Fibroblast of lung (primary cell): ENCODE measurements at regions not wholly inside any gene's neighbourhood (a gene's known extent, or its start where the extent isn't known, plus 50 kb on each side); places are given as distances from the start of the nearest gene placed in this dataset.
A peak's percentile ranks its signal among the peaks of the same experiment; 100 is the strongest.

ENCODE experiments used
- DNase-seq, 2 donors: peaks; one replicate each; pipeline versions ENCODE4 v3.0.0 to v3.0.0-alpha.2; 2010; ENCODE audit warnings: low read depth in 2 of 2
- H2AFZ ChIP-seq: 2 replicates; pipeline ENCODE4 v1.5.1; 2012; ENCODE audit warnings: low read length, control low read depth, inconsistent platforms
- H3K27ac ChIP-seq: 2 replicates; pipeline ENCODE4 v1.5.1; 2011; ENCODE audit warnings: low read length, control low read depth; ENCODE audit not compliant: insufficient read depth
- H3K27me3 ChIP-seq: 2 replicates; pipeline ENCODE4 v1.5.1; 2011; ENCODE audit warnings: mild to moderate bottlenecking, low read length; ENCODE audit not compliant: control insufficient read depth, insufficient read depth
- H3K36me3 ChIP-seq: 2 replicates; pipeline ENCODE4 v1.5.1; 2011; ENCODE audit warnings: low read length; ENCODE audit not compliant: control insufficient read depth, insufficient read depth
- H3K4me1 ChIP-seq: 2 replicates; pipeline ENCODE4 v1.5.1; 2011; ENCODE audit warnings: low read length; ENCODE audit not compliant: control insufficient read depth, insufficient read depth; ENCODE audit errors: extremely low read depth
- H3K4me2 ChIP-seq: 2 replicates; pipeline ENCODE4 v1.5.1; 2011; ENCODE audit warnings: low read length, control low read depth; ENCODE audit not compliant: insufficient read depth; ENCODE audit errors: extremely low read depth
- H3K4me3 ChIP-seq, 4 experiments: fragments of 200-600 bp in 1 of 4; sonication (generic) in 1 of 4; replicated peaks in 1 of 4; 2 replicates each; pipeline ENCODE4 v1.5.1; 2011 to 2016; ENCODE audit warnings: low read length in 4 of 4, low read depth in 3 of 4, mild to moderate bottlenecking in 3 of 4, control low read depth in 2 of 4, inconsistent platforms in 1 of 4, mixed read lengths in 1 of 4; ENCODE audit not compliant: insufficient read depth in 1 of 4; ENCODE audit errors: control extremely low read depth in 1 of 4
- H3K79me2 ChIP-seq: 2 replicates; pipeline ENCODE4 v1.5.1; 2012; ENCODE audit warnings: mild to moderate bottlenecking, low read length, inconsistent platforms; ENCODE audit not compliant: control insufficient read depth, insufficient read depth
- H3K9ac ChIP-seq: 2 replicates; pipeline ENCODE4 v1.5.1; 2011; ENCODE audit warnings: mild to moderate bottlenecking, low read length, control low read depth; ENCODE audit not compliant: insufficient read depth
- H3K9me3 ChIP-seq: 2 replicates; pipeline ENCODE4 v1.5.1; 2012; ENCODE audit warnings: low read depth, low read length; ENCODE audit not compliant: control insufficient read depth, insufficient read depth
- H4K20me1 ChIP-seq: 2 replicates; pipeline ENCODE4 v1.5.1; 2011; ENCODE audit warnings: low read length; ENCODE audit not compliant: control insufficient read depth, insufficient read depth; ENCODE audit errors: extremely low read depth
- CTCF ChIP-seq, 2 donors: IDR thresholded peaks in 1 of 2; conservative IDR thresholded peaks in 1 of 2; 1 replicate in 1 of 2; 2 replicates in 1 of 2; pipeline ENCODE4 v1.5.1; 2011 to 2012; ENCODE audit warnings: low read length in 2 of 2, control low read depth in 1 of 2, inconsistent platforms in 1 of 2, low read depth in 1 of 2, mild to moderate bottlenecking in 1 of 2
- EZH2 ChIP-seq: IDR thresholded peaks from 2 replicates; pipeline ENCODE4 v1.5.1; 2012; ENCODE audit warnings: low read length, control low read depth, mild to moderate bottlenecking; ENCODE audit errors: missing control alignments

- Histone ChIP-seq H3K4me1 (no peaks in the 10 kb centered on the region), H3K4me2 (no peak overlapping the region)
- DNase-seq = peak in 1 of 2 donors; percentile 63
These were observed 229.9 kb downstream of the ADGRG6 start for GRCh38 chr6:142531727-142532126.

GRCh38 chr6:142534076-142534475, 232.3 kb downstream of the ADGRG6 start:
- no peak overlapping the region for H3K4me3 ChIP-seq
- H3K36me3 ChIP-seq = no peaks in the 10 kb centered on the region
- H3K9me3 ChIP-seq = no peaks in the 10 kb centered on the region
- H3K27ac ChIP-seq = no peak overlapping the region
- no peak for DNase-seq
- TF ChIP-seq EZH2 = no peak
- TF ChIP-seq CTCF (conservative IDR thresholded peaks at IDR 0.05 in 1 of 2, IDR thresholded peaks at IDR 0.05 in 1 of 2; ENCODE audit: low read depth in 1 of 2, low read length in 2 of 2) = no peak
- no peak overlapping the region for H3K4me2 ChIP-seq
- H3K79me2 ChIP-seq = no peaks in the 10 kb centered on the region
- no peaks in the 10 kb centered on the region for H3K27me3 ChIP-seq
- H2AFZ ChIP-seq = no peak overlapping the region
- no peaks in the 10 kb centered on the region for H4K20me1 ChIP-seq
- no peak overlapping the region for H3K9ac ChIP-seq
- H3K4me1 ChIP-seq = no peaks in the 10 kb centered on the region

More at GRCh38 chr6:142531727-142532126, 229.9 kb downstream of the ADGRG6 start:
- H3K4me3 ChIP-seq = no peak overlapping the region
- H2AFZ ChIP-seq = no peak overlapping the region
- H3K9ac ChIP-seq = no peak overlapping the region
- no peaks in the 10 kb centered on the region for H3K27me3 ChIP-seq
- no peaks in the 10 kb centered on the region for H4K20me1 ChIP-seq
- no peaks in the 10 kb centered on the region for H3K79me2 ChIP-seq
- TF ChIP-seq EZH2 (no peak), CTCF (conservative IDR thresholded peaks at IDR 0.05 in 1 of 2, IDR thresholded peaks at IDR 0.05 in 1 of 2; ENCODE audit: low read depth in 1 of 2, low read length in 2 of 2) (no peak)
- no peaks in the 10 kb centered on the region for H3K36me3 ChIP-seq
- H3K27ac ChIP-seq = no peak overlapping the region
- H3K9me3 ChIP-seq = no peaks in the 10 kb centered on the region

- Histone ChIP-seq H2AFZ (no peak overlapping the region), H3K9me3 (no peaks in the 10 kb centered on the region), H3K36me3 (no peaks in the 10 kb centered on the region), H3K27me3 (no peaks in the 10 kb centered on the region), H3K27ac (no peak overlapping the region), H4K20me1 (no peaks in the 10 kb centered on the region), H3K4me1 (no peaks in the 10 kb centered on the region), H3K9ac (no peak overlapping the region), H3K4me3 (no peak overlapping the region), H3K79me2 (no peaks in the 10 kb centered on the region), H3K4me2 (no peak overlapping the region)
- no peak for TF ChIP-seq EZH2
- TF ChIP-seq CTCF (conservative IDR thresholded peaks at IDR 0.05 in 1 of 2, IDR thresholded peaks at IDR 0.05 in 1 of 2; ENCODE audit: low read depth in 1 of 2, low read length in 2 of 2) = no peak
- no peak for DNase-seq
These were observed 232.7 kb downstream of the ADGRG6 start for GRCh38 chr6:142534484-142534883.
